GM21381 (cell line): ENCODE measurements at regions not wholly inside any gene's neighbourhood (a gene's known extent, or its start where the extent isn't known, plus 50 kb on each side); places are given as distances from the start of the nearest gene placed in this dataset.
"Not testable (repeated sequence)": the region's sequence is repeated elsewhere in the genome, so short reads cannot be mapped to it uniquely, and the experiment has no call there.

Source experiments
- ATAC-seq: cut with Tn5 transposase; IDR thresholded peaks from one replicate; pipeline ENCODE4 v1.9.1; 2021; ENCODE audit warnings: mild to moderate bottlenecking, moderate library complexity; ENCODE audit not compliant: unreplicated experiment

GRCh38 chr12:34097213-34097612 is 74.9 kb downstream of the ALG10 start:
- ATAC-seq: no peak

- no peak for ATAC-seq
These were observed 83.2 kb downstream of the ALG10 start for GRCh38 chr12:34105392-34105933.

GRCh38 chr12:34106172-34106571 is 83.9 kb downstream of the ALG10 start:
- no peak for ATAC-seq

- ATAC-seq: no peak
These were observed 84.7 kb downstream of the ALG10 start for GRCh38 chr12:34107016-34107415.

- ATAC-seq: no peak
These were observed 85.6 kb downstream of the ALG10 start for GRCh38 chr12:34107781-34108404.

- no peak for ATAC-seq
These were observed 86.1 kb downstream of the ALG10 start for GRCh38 chr12:34108405-34108803.

GRCh38 chr12:34108967-34109366 is 86.7 kb downstream of the ALG10 start:
- ATAC-seq: no peak

- ATAC-seq: no peak
These were observed 87.1 kb downstream of the ALG10 start for GRCh38 chr12:34109390-34109789.

- ATAC-seq: not testable (repeated sequence)
These were observed 87.7 kb downstream of the ALG10 start for GRCh38 chr12:34109909-34110531.

GRCh38 chr12:34119366-34119765 is 97.1 kb downstream of the ALG10 start:
- ATAC-seq: no peak

GRCh38 chr12:34121360-34121759 is 99.1 kb downstream of the ALG10 start:
- ATAC-seq: no peak

GRCh38 chr12:34123092-34123491 is 100.8 kb downstream of the ALG10 start:
- not testable (repeated sequence) for ATAC-seq

GRCh38 chr12:34124608-34125007 is 102.3 kb downstream of the ALG10 start:
- ATAC-seq: no peak

GRCh38 chr12:34126239-34126641 is 103.9 kb downstream of the ALG10 start:
- ATAC-seq: no peak

GRCh38 chr12:34126805-34127204 is 104.5 kb downstream of the ALG10 start:
- no peak for ATAC-seq

GRCh38 chr12:34127379-34127778 is 105.1 kb downstream of the ALG10 start:
- not testable (repeated sequence) for ATAC-seq

GRCh38 chr12:34142430-34142829 is 120.1 kb downstream of the ALG10 start:
- ATAC-seq: no peak

- ATAC-seq: no peak
These were observed 128.7 kb downstream of the ALG10 start for GRCh38 chr12:34151019-34151418.

GRCh38 chr12:34163443-34163842 is 141.1 kb downstream of the ALG10 start:
- ATAC-seq: no peak

GRCh38 chr12:34166427-34167060 is 144.2 kb downstream of the ALG10 start:
- ATAC-seq: no peak

- not testable (repeated sequence) for ATAC-seq
These were observed 146.2 kb downstream of the ALG10 start for GRCh38 chr12:34168507-34168906.

GRCh38 chr12:34186492-34186891 is 164.2 kb downstream of the ALG10 start:
- ATAC-seq: no peak
